Lower leg skin (tissue), 3 donors: ENCODE measurements at regions not wholly inside any gene's neighbourhood (a gene's known extent, or its start where the extent isn't known, plus 50 kb on each side); places are given as distances from the start of the nearest gene placed in this dataset.

Experiments used
- POLR2A ChIP-seq, 2 donors: fragments of 450-650 bp; IDR thresholded peaks; one replicate each; pipeline ENCODE4 v1.6.1; 2016 to 2017; ENCODE audit warnings: antibody characterized with exemption in 2 of 2, mild to moderate bottlenecking in 1 of 2, moderate library complexity in 1 of 2
- TF ChIP-seq, protein P1 (sequence below), 3 donors: fragments of 450-650 bp; IDR thresholded peaks; one replicate each; pipeline ENCODE4 v1.5.1; 2016; ENCODE audit warnings: antibody characterized with exemption in 3 of 3, mild to moderate bottlenecking in 3 of 3, moderate library complexity in 2 of 3

DNA sequence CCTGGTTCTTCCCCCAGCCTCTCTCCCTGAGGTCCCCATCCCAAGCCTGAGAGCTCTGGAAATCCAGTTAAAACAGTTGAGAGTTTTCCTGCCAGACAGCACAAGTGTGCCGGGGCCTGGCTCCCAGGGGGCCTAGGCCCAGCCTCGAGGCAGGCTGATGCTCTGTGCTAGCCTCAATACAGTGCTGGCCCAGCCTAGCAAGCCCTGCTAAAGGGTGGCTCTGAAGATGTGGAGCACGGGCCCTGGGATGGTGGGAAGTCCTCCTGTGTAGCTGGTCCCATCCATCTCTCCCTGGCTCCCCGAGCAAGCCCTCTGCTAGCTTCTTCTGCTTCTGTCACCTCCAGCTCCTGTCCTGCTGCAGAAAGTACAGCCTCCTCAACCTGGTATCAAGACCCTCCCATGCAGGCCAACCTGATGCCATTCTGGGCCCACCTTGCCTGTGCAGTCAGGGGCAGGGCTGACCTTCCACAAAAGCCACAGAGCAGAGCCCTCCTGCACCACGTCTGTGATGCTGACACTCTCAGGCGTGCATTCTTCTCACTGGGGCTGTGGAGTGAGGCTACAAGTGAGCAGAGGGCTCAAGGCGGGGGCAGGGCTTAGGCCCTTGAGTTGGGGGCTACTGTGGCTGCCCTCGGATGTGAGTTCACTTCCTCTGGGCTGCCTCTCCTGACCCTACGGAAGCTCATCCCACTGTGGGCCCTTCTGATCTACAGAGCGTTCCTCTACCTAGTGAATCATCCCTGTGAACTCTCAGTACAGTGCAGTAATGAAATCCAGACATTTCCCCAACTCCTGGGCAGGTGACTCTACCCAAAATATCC is 60.1 kb upstream of the LAPTM4A start:
- TF ChIP-seq, protein P1, sequence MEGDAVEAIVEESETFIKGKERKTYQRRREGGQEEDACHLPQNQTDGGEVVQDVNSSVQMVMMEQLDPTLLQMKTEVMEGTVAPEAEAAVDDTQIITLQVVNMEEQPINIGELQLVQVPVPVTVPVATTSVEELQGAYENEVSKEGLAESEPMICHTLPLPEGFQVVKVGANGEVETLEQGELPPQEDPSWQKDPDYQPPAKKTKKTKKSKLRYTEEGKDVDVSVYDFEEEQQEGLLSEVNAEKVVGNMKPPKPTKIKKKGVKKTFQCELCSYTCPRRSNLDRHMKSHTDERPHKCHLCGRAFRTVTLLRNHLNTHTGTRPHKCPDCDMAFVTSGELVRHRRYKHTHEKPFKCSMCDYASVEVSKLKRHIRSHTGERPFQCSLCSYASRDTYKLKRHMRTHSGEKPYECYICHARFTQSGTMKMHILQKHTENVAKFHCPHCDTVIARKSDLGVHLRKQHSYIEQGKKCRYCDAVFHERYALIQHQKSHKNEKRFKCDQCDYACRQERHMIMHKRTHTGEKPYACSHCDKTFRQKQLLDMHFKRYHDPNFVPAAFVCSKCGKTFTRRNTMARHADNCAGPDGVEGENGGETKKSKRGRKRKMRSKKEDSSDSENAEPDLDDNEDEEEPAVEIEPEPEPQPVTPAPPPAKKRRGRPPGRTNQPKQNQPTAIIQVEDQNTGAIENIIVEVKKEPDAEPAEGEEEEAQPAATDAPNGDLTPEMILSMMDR (IDR thresholded peaks at IDR 0.05) = no peak
- no peak for TF ChIP-seq POLR2A (IDR thresholded peaks at IDR 0.05)
